Activated T-helper 1 cell treated with anti-CD3 and anti-CD28 coated beads, Interleukin-12 subunit alpha, Interleukin-12 subunit beta, Interleukin-2, Interleukin-4 antibody, amounts not matched to agents 30 ng/mL and 10 ng/mL and 1 ng/mL, durations not matched to agents 14 hours and 24 hours and 36 hours (primary cell): ENCODE measurements at regions not wholly inside any gene's neighbourhood (a gene's known extent, or its start where the extent isn't known, plus 50 kb on each side); places are given as distances from the start of the nearest gene placed in this dataset.
"Not testable (repeated sequence)": the region's sequence is repeated elsewhere in the genome, so short reads cannot be mapped to it uniquely, and the experiment has no call there.

Experiments
- DNase-seq: peaks from one replicate; pipeline ENCODE4 v3.0.0; 2021; ENCODE audit warnings: low spot score
- H3K27ac Mint-ChIP-seq: one replicate; pipeline ENCODE4 v1.8.0; 2021; ENCODE audit warnings: mild to moderate bottlenecking, mixed read lengths
- H3K27me3 Mint-ChIP-seq: one replicate; pipeline ENCODE4 v1.8.0; 2022; ENCODE audit warnings: mild to moderate bottlenecking, moderate library complexity, mixed read lengths; ENCODE audit not compliant: insufficient read depth
- H3K36me3 Mint-ChIP-seq: one replicate; pipeline ENCODE4 v1.8.0; 2021; ENCODE audit warnings: low read depth, mixed read lengths
- H3K4me1 Mint-ChIP-seq: one replicate; pipeline ENCODE4 v1.8.0; 2021; ENCODE audit warnings: low read depth, mixed read lengths
- H3K4me3 Mint-ChIP-seq: one replicate; pipeline ENCODE4 v1.8.0; 2021; ENCODE audit warnings: mild to moderate bottlenecking, moderate library complexity, mixed read lengths
- H3K9me3 Mint-ChIP-seq: one replicate; pipeline ENCODE4 v1.8.0; 2021; ENCODE audit warnings: mixed read lengths
- intact Hi-C: fragments of 100-400 bp; cut with micrococcal nuclease; formaldehyde crosslinking; loops from one replicate; pipeline ENCODE4 v1.15.1; 2024

- Mint-ChIP-seq H3K36me3 (peaks cover 1% of the 10 kb centered on the region), H3K4me3 (no peak overlapping the region), H3K27me3 (peaks cover 5% of the 10 kb centered on the region), H3K4me1 (no peaks in the 10 kb centered on the region), H3K9me3 (peaks cover 28% of the 10 kb centered on the region), H3K27ac (no peak overlapping the region)
- DNase-seq, result no peak
- intact Hi-C loops, result no loop called here
These were observed 110.2 kb upstream of the FGGY start for GRCh38 chr1:59186656-59187055.

GRCh38 chr1:59188413-59189213, 108.3 kb upstream of the FGGY start:
- H3K4me1 Mint-ChIP-seq, result no peaks in the 10 kb centered on the region
- no peak overlapping the region for H3K4me3 Mint-ChIP-seq
- H3K36me3 Mint-ChIP-seq, result peaks cover 1% of the 10 kb centered on the region
- peaks cover 38% of the 10 kb centered on the region for H3K9me3 Mint-ChIP-seq
- no peak overlapping the region for H3K27ac Mint-ChIP-seq
- H3K27me3 Mint-ChIP-seq, result peaks cover 5% of the 10 kb centered on the region
- intact Hi-C loops, result no loop called here
- no peak for DNase-seq

DNA sequence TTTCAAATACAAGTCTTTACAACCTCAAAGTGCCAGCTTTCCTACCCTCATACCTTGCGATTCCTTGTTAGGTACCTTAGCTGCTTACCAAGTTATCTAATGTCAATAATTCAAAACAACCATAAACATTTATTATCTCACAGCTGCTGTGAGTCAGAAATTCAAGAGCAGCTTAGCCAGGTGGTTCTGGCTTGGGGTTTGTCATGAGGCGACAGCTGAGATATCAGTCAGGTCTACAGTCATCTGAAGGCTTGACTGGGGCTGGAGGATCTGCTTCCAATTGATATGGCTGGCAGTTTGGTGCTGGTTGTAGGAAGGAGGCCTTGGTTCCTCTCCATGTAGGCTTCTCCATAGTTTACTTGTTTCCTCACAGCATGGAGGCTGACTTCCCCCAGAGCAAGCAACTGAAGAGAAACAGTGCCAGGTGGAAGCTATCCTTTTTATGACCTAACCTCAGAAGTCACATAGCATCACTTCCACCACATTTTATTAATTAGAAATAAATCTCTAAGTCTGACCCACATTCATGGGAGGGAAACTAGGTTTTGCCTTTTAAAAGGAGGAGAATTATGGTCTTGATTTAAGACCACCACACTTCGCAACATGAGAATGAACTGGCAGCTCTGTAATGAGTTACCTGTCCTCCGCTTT, 103.3 kb upstream of the FGGY start:
- H3K4me3 Mint-ChIP-seq, result no peak overlapping the region
- peaks cover 1% of the 10 kb centered on the region for H3K36me3 Mint-ChIP-seq
- no peak overlapping the region for H3K27ac Mint-ChIP-seq
- intact Hi-C loops, result no loop called here
- H3K9me3 Mint-ChIP-seq, result peaks cover 32% of the 10 kb centered on the region
- no peak for DNase-seq
- H3K27me3 Mint-ChIP-seq, result peaks cover 14% of the 10 kb centered on the region
- H3K4me1 Mint-ChIP-seq, result no peaks in the 10 kb centered on the region

GRCh38 chr1:59194621-59195020, 102.3 kb upstream of the FGGY start:
- no peak for DNase-seq
- no peaks in the 10 kb centered on the region for H3K4me1 Mint-ChIP-seq
- H3K27ac Mint-ChIP-seq, result no peak overlapping the region
- H3K36me3 Mint-ChIP-seq, result peaks cover 1% of the 10 kb centered on the region
- H3K27me3 Mint-ChIP-seq, result peaks cover 17% of the 10 kb centered on the region
- H3K9me3 Mint-ChIP-seq, result peaks cover 28% of the 10 kb centered on the region
- intact Hi-C loops, result no loop called here
- no peak overlapping the region for H3K4me3 Mint-ChIP-seq

- intact Hi-C loops, result no loop called here
- Mint-ChIP-seq H3K27me3 (peaks cover 12% of the 10 kb centered on the region), H3K36me3 (peaks cover 1% of the 10 kb centered on the region), H3K27ac (no peak overlapping the region), H3K4me3 (no peak overlapping the region), H3K4me1 (no peaks in the 10 kb centered on the region), H3K9me3 (peaks cover 23% of the 10 kb centered on the region)
- DNase-seq, result no peak
These were observed 101.7 kb upstream of the FGGY start for GRCh38 chr1:59195151-59195550.

DNA sequence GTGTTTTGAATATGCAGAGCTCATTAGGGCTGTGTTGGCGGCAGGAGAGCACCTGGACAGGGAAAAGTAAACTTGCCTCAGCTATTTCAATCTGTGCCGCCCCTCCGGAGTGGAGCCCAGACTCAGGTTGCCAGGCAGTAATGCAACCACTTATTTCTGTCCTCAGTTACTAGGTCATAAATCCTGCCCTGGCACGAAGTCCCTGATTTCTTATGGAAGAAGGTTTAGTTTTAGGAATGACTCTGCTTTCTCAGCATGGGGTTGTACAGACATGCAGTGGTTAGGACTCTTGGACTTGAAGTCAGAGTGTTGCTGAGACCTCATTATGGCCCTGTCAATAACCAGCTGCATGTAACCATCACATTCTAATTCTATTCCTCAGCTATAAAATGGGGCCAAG, 98.3 kb upstream of the FGGY start:
- no peak for DNase-seq
- Mint-ChIP-seq H3K27ac (no peak overlapping the region), H3K36me3 (no peaks in the 10 kb centered on the region), H3K4me3 (no peak overlapping the region), H3K9me3 (peaks cover 3% of the 10 kb centered on the region), H3K27me3 (peaks cover 15% of the 10 kb centered on the region), H3K4me1 (no peaks in the 10 kb centered on the region)
- intact Hi-C loops, result no loop called here

DNA sequence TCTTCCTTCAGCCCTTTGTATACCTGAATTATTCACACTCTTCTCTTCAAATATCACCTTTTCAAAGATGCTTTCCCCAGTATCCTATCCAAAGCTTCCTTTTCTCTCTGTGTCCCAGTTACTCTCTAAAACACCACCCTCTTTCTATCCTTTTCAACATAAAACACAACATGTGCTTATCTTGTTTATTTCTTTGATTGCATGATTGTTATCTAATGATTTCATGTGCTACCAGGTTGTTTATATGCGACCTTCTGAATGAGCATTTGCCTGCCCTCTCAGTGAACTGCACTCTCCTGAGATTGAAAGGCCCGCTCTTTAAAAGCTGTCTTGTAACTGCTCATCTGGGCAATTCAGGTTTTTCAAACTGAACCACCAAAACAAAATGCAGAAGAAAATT, 97.7 kb upstream of the FGGY start:
- Mint-ChIP-seq H3K4me1 (no peaks in the 10 kb centered on the region), H3K4me3 (no peak overlapping the region), H3K27ac (no peak overlapping the region), H3K9me3 (peaks cover 3% of the 10 kb centered on the region), H3K36me3 (no peaks in the 10 kb centered on the region), H3K27me3 (peaks cover 15% of the 10 kb centered on the region)
- DNase-seq, result no peak
- intact Hi-C loops, result no loop called here

DNA sequence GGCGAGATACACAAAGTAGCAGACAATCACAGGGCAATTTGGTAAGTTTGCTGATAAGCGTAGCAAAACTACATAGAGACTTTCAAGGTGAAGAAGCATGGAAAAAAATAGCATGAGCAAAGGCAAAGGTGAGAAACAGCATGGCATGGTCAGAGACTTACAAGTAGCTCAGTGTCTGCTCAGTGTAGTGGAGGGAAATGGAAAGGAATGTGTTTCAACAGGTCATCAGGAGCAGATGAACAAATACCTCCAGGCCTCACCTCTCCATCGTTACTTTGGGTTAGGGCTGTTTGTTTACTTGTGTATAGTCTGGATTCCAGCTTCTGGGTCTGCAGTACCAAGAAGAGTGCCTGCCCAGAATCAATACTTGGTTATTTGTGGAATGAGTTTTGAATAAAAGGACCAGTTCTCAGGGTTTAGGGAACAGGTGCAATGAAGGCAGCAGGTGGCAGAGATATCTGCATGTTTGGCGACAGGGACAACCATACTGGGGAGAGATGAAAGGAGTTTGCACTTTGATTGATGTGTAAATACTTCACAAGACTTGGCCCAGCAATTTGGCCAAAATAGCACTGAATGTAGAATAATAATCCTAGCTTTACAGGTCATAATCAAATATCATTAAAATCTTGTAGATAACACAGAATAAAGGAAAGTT, 97.0 kb upstream of the FGGY start:
- intact Hi-C loops, result no loop called here
- H3K4me3 Mint-ChIP-seq, result no peak overlapping the region
- H3K27me3 Mint-ChIP-seq, result peaks cover 15% of the 10 kb centered on the region
- peaks cover 9% of the 10 kb centered on the region for H3K9me3 Mint-ChIP-seq
- no peak for DNase-seq
- H3K27ac Mint-ChIP-seq, result no peak overlapping the region
- H3K36me3 Mint-ChIP-seq, result no peaks in the 10 kb centered on the region
- no peaks in the 10 kb centered on the region for H3K4me1 Mint-ChIP-seq

DNA sequence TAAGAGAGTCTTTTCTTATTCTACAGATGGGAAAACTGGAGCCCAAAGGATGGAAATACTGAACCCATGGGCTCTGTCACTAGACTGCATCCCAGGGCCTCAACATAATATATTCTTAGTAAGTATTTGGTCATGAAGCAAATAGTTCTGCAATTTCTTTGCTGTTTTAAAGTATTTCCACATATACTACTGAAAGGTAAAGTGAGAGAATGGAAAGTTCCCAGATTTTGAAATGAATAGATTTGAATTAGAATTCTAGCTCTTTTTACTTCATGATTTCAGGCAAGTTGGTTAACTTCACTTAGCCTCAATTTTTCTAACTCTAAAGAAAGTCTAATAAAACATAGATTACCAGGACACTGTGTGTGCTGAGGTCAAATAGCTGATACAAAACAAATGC, 95.6 kb upstream of the FGGY start:
- Mint-ChIP-seq H3K4me1 (no peaks in the 10 kb centered on the region), H3K27ac (no peak overlapping the region), H3K36me3 (no peaks in the 10 kb centered on the region), H3K4me3 (no peak overlapping the region), H3K9me3 (peaks cover 12% of the 10 kb centered on the region), H3K27me3 (peaks cover 15% of the 10 kb centered on the region)
- intact Hi-C loops, result no loop called here
- no peak for DNase-seq

DNA sequence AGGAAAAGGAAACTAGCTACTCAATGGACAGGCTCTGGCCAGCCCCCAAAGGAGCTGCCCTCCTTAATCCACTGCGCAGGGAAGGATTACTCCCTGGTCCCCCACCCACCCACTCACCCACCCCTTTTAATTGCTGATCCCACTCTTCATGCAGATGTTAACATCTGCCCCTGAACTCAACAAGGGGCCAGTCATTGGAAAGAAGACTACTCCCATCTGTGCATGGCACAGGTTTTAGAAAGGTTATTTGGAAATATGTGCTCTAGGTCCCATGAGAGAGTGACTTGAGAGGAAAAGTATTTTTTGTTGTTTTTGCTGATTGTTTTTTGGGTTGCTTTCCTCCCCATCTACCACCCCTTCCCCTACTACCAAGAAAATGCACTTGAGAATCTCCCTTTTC, 94.4 kb upstream of the FGGY start:
- no peak overlapping the region for H3K4me3 Mint-ChIP-seq
- no peak for DNase-seq
- H3K27me3 Mint-ChIP-seq, result peaks cover 8% of the 10 kb centered on the region
- no peaks in the 10 kb centered on the region for H3K36me3 Mint-ChIP-seq
- H3K27ac Mint-ChIP-seq, result no peak overlapping the region
- H3K9me3 Mint-ChIP-seq, result peaks cover 9% of the 10 kb centered on the region
- intact Hi-C loops, result no loop called here
- H3K4me1 Mint-ChIP-seq, result no peaks in the 10 kb centered on the region

DNA sequence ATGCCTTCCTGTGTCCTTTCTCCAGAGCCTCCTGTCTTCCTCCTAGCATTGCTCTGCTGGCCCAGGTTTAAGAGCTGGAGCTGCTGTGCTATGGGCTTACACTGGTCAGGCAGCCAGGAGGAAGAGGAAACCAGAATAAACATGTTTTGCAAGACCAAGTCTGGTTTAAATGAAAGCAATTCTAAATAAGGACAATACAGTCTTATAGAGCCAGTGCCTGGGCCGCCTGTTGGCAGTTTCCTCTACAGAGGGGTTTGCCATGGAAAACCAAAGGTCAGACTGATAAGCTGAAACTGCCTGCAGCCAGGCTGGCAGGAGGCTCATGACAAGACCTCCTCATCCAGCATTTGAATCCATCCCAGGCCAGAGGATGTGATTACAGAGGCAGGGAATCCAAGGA, 92.9 kb upstream of the FGGY start:
- peaks cover 1% of the 10 kb centered on the region for H3K36me3 Mint-ChIP-seq
- intact Hi-C loops, result no loop called here

GRCh38 chr1:59206616-59207015, 90.3 kb upstream of the FGGY start:
- H3K27me3 Mint-ChIP-seq, H3K36me3 Mint-ChIP-seq, H3K4me1 Mint-ChIP-seq, intact Hi-C loops, H3K4me3 Mint-ChIP-seq, H3K27ac Mint-ChIP-seq, DNase-seq: not testable (repeated sequence)
- H3K9me3 Mint-ChIP-seq, result peaks cover 24% of the 10 kb centered on the region

More for the DNA sequence above, 92.9 kb upstream of the FGGY start:
- no peak for DNase-seq
- no peaks in the 10 kb centered on the region for H3K4me1 Mint-ChIP-seq
- H3K4me3 Mint-ChIP-seq, result no peak overlapping the region
- peaks cover 5% of the 10 kb centered on the region for H3K27me3 Mint-ChIP-seq
- no peak overlapping the region for H3K27ac Mint-ChIP-seq
- H3K9me3 Mint-ChIP-seq, result peaks cover 13% of the 10 kb centered on the region

- H3K9me3 Mint-ChIP-seq, result peaks cover 15% of the 10 kb centered on the region
- DNase-seq, H3K27ac Mint-ChIP-seq, H3K36me3 Mint-ChIP-seq, intact Hi-C loops, H3K4me3 Mint-ChIP-seq, H3K4me1 Mint-ChIP-seq, H3K27me3 Mint-ChIP-seq: not testable (repeated sequence)
These were observed 86.5 kb upstream of the FGGY start for GRCh38 chr1:59210430-59210829.
